ENCODE measurements at regions not wholly inside any gene's neighbourhood (a gene's known extent, or its start where the extent isn't known, plus 50 kb on each side); places are given as distances from the start of the nearest gene placed in this dataset.
A peak's percentile ranks its signal among the peaks of the same experiment; 100 is the strongest.

DNA sequence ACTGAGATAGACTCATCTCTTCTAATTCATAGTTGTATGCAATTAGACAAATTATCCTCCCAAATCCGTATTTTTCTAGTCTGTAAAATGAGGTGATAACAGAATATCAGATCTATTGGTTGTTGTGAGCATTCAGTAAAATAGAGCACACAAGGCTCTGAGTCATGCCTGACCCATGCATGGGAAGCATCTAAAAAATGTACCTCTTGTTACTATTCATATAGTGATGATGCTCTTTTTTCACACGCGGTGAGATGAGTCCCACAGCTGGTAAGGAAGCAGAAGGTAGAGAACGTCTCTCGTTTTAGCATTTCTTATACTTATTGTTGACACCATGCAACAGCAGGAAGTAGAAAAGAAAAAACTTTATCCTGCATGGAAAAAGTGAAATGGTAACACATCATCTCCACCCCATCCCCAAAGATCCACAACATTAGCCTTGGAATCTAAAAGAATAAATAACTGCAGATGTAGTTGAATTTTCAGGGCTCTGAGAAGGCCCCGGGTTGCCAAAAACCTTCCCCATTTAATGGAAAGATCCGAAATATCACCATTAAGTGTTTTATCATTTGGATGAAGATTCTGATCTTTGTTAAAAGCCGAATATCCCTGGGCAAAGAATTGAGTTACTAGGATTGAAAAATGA, 215.6 kb downstream of the TMEM114 start:
- DNase-seq (ENCODE audit: low spot score, unreplicated experiment), result no peak
- peaks cover 2% of the 10 kb centered on the region for H3K27me3 Mint-ChIP-seq
- peaks cover 1% of the 10 kb centered on the region for H3K4me1 Mint-ChIP-seq (ENCODE audit: low read depth)
- H3K27ac Mint-ChIP-seq, result no peak overlapping the region
- H3K9me3 Mint-ChIP-seq (ENCODE audit: low read depth), result peaks cover 3% of the 10 kb centered on the region
- no peak overlapping the region for H3K4me3 Mint-ChIP-seq (ENCODE audit: low read depth)
- H3K36me3 Mint-ChIP-seq (ENCODE audit: insufficient read depth), result peaks cover 2% of the 10 kb centered on the region
- TF ChIP-seq, protein P1, sequence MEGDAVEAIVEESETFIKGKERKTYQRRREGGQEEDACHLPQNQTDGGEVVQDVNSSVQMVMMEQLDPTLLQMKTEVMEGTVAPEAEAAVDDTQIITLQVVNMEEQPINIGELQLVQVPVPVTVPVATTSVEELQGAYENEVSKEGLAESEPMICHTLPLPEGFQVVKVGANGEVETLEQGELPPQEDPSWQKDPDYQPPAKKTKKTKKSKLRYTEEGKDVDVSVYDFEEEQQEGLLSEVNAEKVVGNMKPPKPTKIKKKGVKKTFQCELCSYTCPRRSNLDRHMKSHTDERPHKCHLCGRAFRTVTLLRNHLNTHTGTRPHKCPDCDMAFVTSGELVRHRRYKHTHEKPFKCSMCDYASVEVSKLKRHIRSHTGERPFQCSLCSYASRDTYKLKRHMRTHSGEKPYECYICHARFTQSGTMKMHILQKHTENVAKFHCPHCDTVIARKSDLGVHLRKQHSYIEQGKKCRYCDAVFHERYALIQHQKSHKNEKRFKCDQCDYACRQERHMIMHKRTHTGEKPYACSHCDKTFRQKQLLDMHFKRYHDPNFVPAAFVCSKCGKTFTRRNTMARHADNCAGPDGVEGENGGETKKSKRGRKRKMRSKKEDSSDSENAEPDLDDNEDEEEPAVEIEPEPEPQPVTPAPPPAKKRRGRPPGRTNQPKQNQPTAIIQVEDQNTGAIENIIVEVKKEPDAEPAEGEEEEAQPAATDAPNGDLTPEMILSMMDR (IDR thresholded peaks at IDR 0.05; ENCODE audit: unreplicated experiment), result no peak

DNA sequence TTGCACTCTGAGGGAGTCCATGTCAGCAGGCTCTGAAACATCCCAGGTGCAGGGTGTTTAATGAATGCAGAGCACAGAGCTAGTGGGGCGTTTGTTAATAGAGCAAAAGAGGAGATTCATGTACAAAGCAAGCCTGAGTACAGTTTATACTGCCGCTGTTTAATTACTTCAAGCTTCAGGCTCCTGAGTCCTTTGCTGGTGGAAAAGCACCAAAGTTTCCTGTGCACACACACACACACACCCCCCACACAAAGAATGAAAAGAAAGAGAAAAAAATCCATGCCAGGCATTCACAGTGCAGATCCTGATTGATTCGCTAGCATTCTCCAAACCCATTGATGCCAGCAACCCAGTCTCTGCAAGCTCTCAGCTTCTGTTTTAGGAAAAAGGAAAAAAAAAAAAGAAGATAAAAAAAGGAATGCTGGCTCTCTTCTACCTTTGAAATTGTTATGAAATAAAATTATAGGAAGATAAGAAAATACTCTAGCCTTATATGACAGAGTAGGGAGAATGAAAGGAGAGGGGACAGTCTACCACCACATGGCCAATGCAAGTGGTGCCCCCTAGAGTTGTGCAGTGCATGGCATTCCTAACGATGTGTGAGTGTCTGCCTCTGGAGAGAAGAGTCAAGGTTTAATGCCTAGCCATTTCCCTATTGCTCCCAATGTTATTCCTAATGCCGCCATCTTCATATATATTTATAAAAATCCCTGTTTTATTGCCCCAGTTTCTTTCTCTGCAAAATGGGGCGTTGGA, 216.5 kb downstream of the TMEM114 start:
- Mint-ChIP-seq H3K4me3 (ENCODE audit: low read depth) (no peak overlapping the region), H3K27me3 (no peaks in the 10 kb centered on the region), H3K27ac (no peak overlapping the region), H3K9me3 (ENCODE audit: low read depth) (peaks cover 3% of the 10 kb centered on the region), H3K4me1 (ENCODE audit: low read depth) (peaks cover 1% of the 10 kb centered on the region), H3K36me3 (ENCODE audit: insufficient read depth) (peaks cover 2% of the 10 kb centered on the region)
- DNase-seq (ENCODE audit: low spot score, unreplicated experiment), result no peak
- TF ChIP-seq, protein P1 (IDR thresholded peaks at IDR 0.05; ENCODE audit: unreplicated experiment), result peak; percentile 12

DNA sequence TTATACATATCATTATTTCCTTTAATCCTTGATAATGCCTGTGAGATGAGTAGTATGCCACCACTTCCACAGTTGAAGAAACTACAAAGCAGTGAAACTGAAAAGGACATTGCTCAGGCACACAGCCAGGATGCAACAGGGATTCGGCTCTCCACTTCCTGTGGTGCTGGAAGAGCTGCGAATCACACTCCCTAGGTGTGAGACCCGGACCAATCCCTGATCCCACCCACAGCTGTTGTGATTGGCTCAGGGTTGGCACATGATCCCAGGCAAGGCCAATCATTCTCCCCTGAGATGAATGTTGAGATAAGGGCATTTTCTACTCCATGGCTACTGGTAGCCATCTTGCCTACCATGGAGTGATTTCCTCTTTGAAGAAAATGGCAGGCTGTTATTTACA, 218.2 kb downstream of the TMEM114 start:
- DNase-seq (ENCODE audit: low spot score, unreplicated experiment), result no peak
- TF ChIP-seq, protein P1 (IDR thresholded peaks at IDR 0.05; ENCODE audit: unreplicated experiment), result no peak
- H3K4me3 Mint-ChIP-seq (ENCODE audit: low read depth), result no peak overlapping the region

DNA sequence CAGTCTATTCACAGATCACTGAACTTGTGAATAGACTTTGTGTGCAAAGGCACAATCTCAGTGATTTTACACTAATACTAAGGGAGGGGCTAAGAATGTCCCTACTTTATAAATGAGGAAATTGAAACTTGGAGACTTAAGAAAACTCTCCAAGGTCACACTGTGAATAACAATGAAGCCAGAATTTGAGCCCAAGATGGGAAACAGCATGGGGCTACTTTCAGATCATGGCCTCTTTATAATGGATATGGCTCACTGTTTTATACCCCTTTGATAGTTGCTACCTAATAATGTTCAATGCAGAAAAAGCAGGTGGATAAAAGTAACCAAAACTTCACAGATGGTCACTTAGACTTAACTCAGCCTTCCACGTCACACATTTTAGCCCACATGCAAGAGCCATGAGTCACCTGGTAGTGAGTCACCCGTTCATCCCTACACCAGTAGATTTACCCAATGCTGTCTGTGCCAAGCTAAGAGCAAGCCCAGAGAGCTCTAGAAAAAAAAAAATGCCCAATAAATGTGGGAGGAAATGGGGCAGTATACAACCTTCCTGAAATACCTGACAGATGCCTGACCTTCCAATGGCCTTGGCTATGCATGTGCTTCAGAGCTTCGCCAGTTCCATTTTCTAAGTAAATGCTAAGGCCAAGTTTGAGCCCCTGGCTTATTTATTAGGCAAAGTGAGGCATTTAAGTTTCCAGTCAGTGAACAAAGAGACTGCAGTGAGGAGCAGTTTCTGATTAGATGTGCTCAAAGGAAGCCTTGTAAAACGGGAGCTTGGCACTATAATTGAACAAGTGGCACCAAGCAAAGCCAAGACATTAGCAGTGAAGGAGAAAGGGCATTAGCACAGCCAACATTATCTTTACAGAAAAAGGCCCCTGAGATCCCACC, 219.7 kb downstream of the TMEM114 start:
- DNase-seq (ENCODE audit: low spot score, unreplicated experiment), result no peak
- H3K27ac Mint-ChIP-seq, result no peak overlapping the region
- H3K27me3 Mint-ChIP-seq, result no peaks in the 10 kb centered on the region

More for the DNA sequence above, 218.2 kb downstream of the TMEM114 start:
- Mint-ChIP-seq H3K36me3 (ENCODE audit: insufficient read depth) (no peaks in the 10 kb centered on the region), H3K4me1 (ENCODE audit: low read depth) (peaks cover 1% of the 10 kb centered on the region), H3K9me3 (ENCODE audit: low read depth) (no peaks in the 10 kb centered on the region), H3K27me3 (no peaks in the 10 kb centered on the region), H3K27ac (no peak overlapping the region)

More for the DNA sequence above, 219.7 kb downstream of the TMEM114 start:
- Mint-ChIP-seq H3K4me1 (ENCODE audit: low read depth) (peaks cover 1% of the 10 kb centered on the region), H3K9me3 (ENCODE audit: low read depth) (no peaks in the 10 kb centered on the region), H3K4me3 (ENCODE audit: low read depth) (no peak overlapping the region), H3K36me3 (ENCODE audit: insufficient read depth) (no peaks in the 10 kb centered on the region)
- TF ChIP-seq, protein P1 (IDR thresholded peaks at IDR 0.05; ENCODE audit: unreplicated experiment), result no peak
